H4 (cell line): ENCODE measurements at regions not wholly inside any gene's neighbourhood (a gene's known extent, or its start where the extent isn't known, plus 50 kb on each side); places are given as distances from the start of the nearest gene placed in this dataset.

Experiments used
- DNase-seq: peaks from one replicate; pipeline ENCODE4 v3.0.0-alpha.2; 2015; ENCODE audit warnings: low spot score

DNA sequence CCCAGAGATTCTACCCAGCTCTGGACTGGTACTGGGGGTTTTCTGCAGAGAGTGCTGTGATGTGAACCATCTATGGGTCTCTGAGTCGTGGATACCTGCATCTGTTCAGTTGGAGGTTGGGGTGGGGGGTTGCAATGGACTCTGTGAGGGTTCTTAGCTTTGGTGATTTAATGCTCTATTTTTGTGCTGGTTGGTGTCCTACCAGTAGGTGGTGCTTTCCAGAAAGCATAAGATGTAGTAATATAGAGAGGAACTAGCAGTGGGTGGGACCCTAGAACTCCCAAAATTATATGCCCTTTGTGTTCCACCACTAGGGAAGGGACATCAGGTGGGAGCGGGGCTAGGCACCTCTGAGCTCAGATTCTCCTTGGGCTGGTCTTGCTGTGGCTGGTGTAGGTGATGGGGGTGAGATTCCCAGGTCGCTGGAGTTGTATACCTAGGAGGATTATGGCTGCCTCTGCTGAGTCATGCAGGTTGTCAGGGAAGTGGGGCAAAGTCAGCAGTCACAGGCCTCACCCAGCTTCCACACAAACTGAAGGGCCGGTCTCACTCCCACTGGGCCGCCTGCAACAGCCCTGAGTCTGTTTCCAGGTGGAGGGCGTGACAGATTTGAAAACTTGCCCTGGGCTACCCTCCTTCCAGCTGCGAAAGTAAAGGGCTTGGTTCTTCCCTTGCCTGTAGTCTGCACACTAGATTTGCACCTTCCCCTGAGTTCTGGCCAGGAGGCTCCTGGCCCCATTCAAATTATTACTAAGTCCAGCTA, 573.0 kb upstream of the SLITRK1 start:
- no peak for DNase-seq

GRCh38 chr13:84447640-84447978, 565.3 kb upstream of the SLITRK1 start:
- no peak for DNase-seq

- DNase-seq = no peak
These were observed 564.8 kb upstream of the SLITRK1 start for GRCh38 chr13:84446972-84447639.

DNA sequence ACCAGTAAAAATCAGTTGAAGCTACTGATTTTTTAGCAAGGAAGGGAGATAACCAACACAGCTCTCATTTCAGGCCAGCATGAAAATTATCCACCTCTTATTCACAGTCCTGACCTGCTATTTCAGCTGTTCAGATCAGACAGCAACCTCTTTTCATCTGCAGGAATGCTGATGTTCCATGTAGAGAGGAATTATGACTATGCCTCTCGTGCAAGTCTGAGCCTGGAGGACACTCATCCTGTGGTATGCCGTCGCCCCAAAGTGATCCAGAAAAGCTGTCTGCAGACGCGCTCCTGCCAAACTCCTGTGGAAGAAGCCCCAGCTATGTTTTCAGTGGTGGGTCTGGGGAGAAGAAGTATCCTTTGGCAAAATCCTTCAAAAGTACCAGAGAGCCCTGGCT, 563.5 kb upstream of the SLITRK1 start:
- no peak for DNase-seq

DNA sequence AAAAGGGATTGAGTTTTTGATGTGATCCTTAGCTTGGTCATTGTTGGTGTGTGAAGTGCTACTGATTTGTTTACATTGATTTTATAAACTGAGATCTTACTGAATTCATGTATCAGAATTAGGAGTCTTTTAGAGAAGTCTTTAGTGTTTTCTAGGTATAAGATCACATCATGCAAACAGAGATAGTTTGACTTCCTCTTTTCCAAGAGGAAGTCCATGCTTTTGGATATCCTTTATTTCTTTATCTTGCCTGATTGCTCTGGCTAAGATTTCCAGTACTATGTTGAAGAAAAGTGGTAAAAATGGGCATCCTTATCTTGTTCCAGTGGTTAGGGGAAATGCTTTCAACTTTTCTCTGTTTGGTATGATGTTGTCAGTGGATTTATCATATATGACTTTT, 561.2 kb upstream of the SLITRK1 start:
- no peak for DNase-seq

- no peak for DNase-seq
These were observed 556.8 kb upstream of the SLITRK1 start for GRCh38 chr13:84439108-84439507.

- no peak for DNase-seq
These were observed 550.8 kb upstream of the SLITRK1 start for GRCh38 chr13:84433024-84433423.

DNA sequence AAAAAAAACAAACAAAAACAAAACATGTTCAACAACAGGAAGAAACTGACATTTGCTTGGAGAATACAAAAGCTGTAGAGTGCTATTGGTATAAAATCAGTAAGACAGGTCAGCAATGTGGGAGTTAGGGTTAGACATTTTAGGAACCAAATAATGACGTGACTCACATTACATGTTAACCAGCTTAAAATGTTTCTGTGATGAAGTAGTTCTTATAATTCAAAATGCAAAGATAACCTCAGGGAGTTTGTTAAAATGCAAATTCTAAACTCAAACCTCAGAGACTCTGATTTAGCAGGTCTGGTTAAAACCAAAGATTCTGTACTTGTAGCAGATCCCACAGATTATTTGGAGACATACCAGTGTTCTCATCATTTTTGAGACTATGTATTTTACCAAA, 549.4 kb upstream of the SLITRK1 start:
- no peak for DNase-seq

DNA sequence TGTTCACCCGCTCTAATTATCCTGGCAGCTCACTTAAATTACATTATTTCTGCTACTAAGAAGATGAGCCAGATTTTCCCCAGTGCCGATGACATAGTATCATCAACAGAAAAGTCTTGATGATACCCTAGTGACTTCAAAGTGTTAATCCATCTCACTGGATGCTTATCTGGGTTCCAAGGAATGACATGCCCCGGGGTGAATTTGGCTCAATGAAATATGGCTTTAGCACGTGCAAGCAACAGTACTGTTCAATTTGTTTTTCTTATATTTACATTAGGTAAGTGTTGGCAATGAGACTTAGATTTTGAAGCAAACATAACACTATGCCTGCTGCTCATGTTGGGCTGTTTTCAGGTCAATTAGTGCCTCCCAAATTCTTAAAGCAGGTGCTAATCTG, 548.2 kb upstream of the SLITRK1 start:
- DNase-seq = no peak

GRCh38 chr13:84430015-84430414, 547.7 kb upstream of the SLITRK1 start:
- DNase-seq = no peak

- DNase-seq = no peak
These were observed 535.8 kb upstream of the SLITRK1 start for GRCh38 chr13:84418041-84418440.

DNA sequence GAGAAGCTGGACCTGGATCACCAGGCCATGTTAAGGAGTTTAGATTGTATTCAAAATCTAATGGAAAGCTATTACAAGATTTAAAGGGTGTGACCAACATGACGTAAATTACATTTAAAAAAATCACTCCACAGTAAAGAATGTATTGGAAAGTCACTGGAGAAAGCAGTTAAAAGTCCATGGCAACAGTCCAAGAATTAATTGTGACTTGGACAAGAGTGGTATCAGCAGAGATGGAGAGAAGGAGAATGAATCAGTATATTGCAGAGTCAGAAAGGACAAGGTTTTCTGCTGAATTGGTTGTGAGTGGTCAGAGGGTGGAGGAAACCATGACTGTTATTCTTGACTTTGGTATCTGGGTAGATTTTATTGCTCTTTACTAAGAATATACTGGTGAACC, 535.1 kb upstream of the SLITRK1 start:
- no peak for DNase-seq

DNA sequence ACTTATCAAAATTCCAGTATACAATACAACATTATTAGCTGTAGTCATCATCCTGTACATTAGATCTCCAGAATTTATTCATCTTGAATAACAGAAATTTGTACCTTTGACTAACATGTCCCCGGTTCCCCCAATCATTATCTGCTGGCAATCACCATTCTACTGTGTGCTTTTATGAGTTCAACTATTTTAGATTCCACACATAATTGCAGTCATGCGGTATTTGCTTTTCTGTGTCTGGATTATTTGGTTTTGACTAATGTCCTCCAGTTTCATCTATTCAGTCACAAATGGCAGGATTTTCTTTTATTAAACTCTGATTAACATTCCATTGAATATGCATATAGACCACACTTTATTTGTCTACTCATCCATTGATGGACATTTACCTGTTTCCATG, 530.7 kb upstream of the SLITRK1 start:
- DNase-seq = no peak

DNA sequence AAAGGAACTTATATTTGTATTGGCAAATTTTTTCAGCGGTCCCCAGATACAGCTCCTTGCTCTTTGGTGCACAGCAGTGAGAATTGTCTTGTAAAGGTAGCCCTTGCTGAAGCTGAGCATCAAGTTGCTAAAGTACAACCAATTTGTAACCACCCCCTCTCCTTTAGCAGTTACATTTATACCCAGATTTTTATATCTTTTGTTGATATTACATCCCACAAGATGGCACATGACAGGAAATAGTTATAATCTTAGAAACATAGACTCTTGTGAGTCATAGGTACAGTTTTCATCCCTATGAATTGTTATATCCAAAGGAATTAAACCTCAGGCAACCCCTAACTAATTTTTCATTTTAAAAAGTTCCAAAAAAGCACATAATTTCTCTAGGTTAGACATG, 523.0 kb upstream of the SLITRK1 start:
- DNase-seq = peak; percentile 4

GRCh38 chr13:84400706-84401105, 518.4 kb upstream of the SLITRK1 start:
- DNase-seq = peak; percentile 8

- DNase-seq = no peak
These were observed 517.2 kb upstream of the SLITRK1 start for GRCh38 chr13:84399320-84400085.

DNA sequence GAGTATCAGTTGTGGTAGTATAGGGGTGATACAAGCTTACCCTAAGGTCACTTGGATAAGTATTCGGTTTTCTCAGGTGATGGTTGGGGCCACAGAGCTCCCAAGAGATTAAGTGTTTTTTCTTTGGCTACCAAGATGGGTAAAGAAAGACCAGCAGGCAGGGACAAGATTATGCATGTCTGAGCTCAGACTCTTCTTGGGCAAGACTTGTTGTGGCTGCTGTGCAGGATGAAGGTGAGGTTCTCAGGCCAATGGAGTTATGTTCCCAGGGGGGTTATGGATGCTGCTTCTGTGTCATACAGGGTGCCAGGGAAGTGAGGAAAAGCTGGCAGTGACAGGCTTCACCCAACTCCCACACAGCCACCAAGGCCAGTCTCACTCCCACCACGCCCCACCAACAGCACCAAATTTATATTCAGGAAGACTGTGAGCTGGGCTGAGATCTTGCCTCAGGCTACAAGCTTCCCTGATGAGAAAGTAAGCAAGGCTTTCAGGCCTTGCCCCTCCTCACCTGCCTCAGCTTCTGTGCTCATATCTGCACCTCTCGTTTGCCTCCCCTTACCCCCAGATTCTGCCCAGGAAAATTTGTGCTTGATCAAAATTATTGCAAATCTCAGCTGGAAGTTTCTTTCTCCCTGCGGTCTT, 511.8 kb upstream of the SLITRK1 start:
- no peak for DNase-seq

GRCh38 chr13:84380866-84381265, 498.6 kb upstream of the SLITRK1 start:
- DNase-seq = no peak

DNA sequence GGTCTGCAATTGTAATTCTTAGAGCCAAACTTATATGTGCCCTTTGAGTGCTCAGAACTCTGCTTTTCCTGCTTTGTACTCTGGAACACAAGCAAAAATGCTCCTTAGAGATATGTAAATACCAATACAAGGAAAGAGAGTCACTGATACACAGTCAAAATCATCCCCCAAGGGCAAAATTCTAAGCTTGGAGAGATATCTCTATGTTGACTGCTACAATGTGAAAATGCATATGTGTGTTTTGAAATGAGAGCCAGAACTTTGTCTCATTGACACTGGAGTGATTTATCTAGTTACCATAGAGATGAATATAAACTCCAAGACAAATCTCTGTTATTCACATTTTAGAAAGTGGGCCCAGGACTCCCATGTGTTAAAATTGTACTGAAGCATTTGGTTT, 494.8 kb upstream of the SLITRK1 start:
- no peak for DNase-seq

DNA sequence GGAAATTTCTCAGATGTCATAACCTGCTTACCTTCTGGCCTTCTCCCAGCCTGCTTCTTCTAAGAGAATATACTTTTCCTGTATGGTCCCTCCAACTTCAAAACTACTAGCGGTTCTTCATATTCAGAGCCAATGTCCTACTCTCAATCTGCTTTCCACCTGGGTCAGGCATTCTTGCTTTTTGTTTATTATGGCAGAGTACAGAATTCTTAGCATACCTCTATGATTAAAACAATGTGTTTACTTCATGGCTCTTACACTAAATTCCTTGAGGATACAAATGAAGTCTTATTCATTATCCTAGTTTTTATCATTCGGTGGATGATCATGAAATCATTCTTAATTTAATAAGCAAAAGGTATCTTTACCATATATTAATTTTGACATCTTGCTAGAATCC, 484.2 kb upstream of the SLITRK1 start:
- no peak for DNase-seq

GRCh38 chr13:84362777-84363176, 480.5 kb upstream of the SLITRK1 start:
- no peak for DNase-seq

- no peak for DNase-seq
These were observed 478.5 kb upstream of the SLITRK1 start for GRCh38 chr13:84360822-84361221.

DNA sequence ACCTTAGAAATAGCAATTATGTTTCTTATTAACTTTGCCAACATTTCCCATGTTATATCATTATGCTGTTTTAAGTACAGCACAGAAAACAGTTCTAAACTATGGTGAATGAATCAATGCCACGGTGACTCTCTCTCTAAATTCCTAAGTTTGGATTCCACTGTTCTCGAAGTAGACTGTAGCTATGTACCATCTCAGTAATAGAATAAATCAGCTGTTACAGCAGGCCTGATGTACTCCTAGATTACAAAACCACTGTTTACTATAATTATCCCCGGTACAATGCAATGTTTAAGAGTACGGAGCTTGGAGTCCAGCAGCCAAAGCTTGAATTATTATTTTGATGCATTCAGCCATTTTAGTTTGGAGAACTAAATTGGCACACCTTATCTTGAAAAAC, 476.3 kb upstream of the SLITRK1 start:
- DNase-seq = no peak
